ENCODE measurements at regions not wholly inside any gene's neighbourhood (a gene's known extent, or its start where the extent isn't known, plus 50 kb on each side); places are given as distances from the start of the nearest gene placed in this dataset.

GRCh38 chr16:66166490-66166889, 200.0 kb upstream of the CDH5 start:
- Mint-ChIP-seq H3K4me3 (ENCODE audit: unreplicated experiment) (no peak overlapping the region), H3K9me3 (ENCODE audit: unreplicated experiment) (peaks cover 9% of the 10 kb centered on the region), H3K4me1 (ENCODE audit: low read depth, unreplicated experiment) (no peaks in the 10 kb centered on the region), H3K27me3 (ENCODE audit: low read depth, unreplicated experiment) (peaks cover 49% of the 10 kb centered on the region), H3K36me3 (ENCODE audit: low read depth, unreplicated experiment) (peaks cover 2% of the 10 kb centered on the region), H3K27ac (ENCODE audit: unreplicated experiment) (no peak overlapping the region)
- H3K9me3 ChIP-seq (ENCODE audit: insufficient read depth, low read depth, low read length), result no peaks in the 10 kb centered on the region
- DNase-seq (ENCODE audit: low read depth), result no peak
- H3K4me2 ChIP-seq (ENCODE audit: low read length), result no peak overlapping the region
- no peaks in the 10 kb centered on the region for H3K36me3 ChIP-seq (ENCODE audit: insufficient read depth, low read length)
- H3K9ac ChIP-seq (ENCODE audit: low read length), result no peak overlapping the region
- no peaks in the 10 kb centered on the region for H3K4me1 ChIP-seq (ENCODE audit: insufficient read depth, low read length)
- no peaks in the 10 kb centered on the region for H3K79me2 ChIP-seq (ENCODE audit: insufficient read depth, low read length)
- FAIRE-seq, result no peak
- H3K27ac ChIP-seq (ENCODE audit: low read depth, low read length), result no peak overlapping the region
- H3K4me3 ChIP-seq (ENCODE audit: insufficient read depth, low read depth, low read length), result no peak overlapping the region
- peaks cover 9% of the 10 kb centered on the region for H3K27me3 ChIP-seq (ENCODE audit: insufficient read depth, low read length)
- no peak for TF ChIP-seq EZH2 (IDR thresholded peaks at IDR 0.05; ENCODE audit: insufficient read depth, low read length)
- TF ChIP-seq CTCF (IDR thresholded peaks at IDR 0.05; ENCODE audit: insufficient read depth, low read depth, low read length), result no peak
- H2AFZ ChIP-seq (ENCODE audit: low read depth, low read length), result no peak overlapping the region
- H4K20me1 ChIP-seq (ENCODE audit: insufficient read depth, low read length), result no peaks in the 10 kb centered on the region

DNA sequence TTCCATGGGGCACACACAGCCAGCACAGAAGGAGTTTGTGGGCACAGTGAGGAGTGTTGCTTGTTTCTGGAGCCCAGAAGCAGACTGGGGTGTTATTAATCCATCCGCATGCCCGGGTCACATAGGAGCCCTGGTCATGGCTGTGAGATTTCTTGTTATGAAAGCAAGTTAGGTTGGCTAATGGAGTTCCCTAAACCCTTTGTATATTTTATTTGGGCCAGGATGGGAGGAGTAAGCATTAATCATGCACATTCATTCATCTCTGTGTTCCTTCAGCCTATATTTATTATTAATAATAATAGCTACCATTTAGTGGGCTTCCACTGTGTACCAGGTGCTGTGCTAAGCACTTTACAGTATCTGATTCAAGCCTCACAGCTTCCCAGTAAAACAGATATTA, 200.6 kb upstream of the CDH5 start:
- Histone ChIP-seq H3K27me3 (ENCODE audit: insufficient read depth, low read length) (peaks cover 9% of the 10 kb centered on the region), H3K36me3 (ENCODE audit: insufficient read depth, low read length) (no peaks in the 10 kb centered on the region), H3K4me1 (ENCODE audit: insufficient read depth, low read length) (no peaks in the 10 kb centered on the region), H4K20me1 (ENCODE audit: insufficient read depth, low read length) (no peaks in the 10 kb centered on the region), H3K4me3 (ENCODE audit: insufficient read depth, low read depth, low read length) (no peak overlapping the region), H3K79me2 (ENCODE audit: insufficient read depth, low read length) (no peaks in the 10 kb centered on the region), H3K27ac (ENCODE audit: low read depth, low read length) (no peak overlapping the region), H3K9me3 (ENCODE audit: insufficient read depth, low read depth, low read length) (no peaks in the 10 kb centered on the region), H2AFZ (ENCODE audit: low read depth, low read length) (no peak overlapping the region), H3K4me2 (ENCODE audit: low read length) (no peak overlapping the region), H3K9ac (ENCODE audit: low read length) (no peak overlapping the region)
- H3K4me1 Mint-ChIP-seq (ENCODE audit: low read depth, unreplicated experiment), result no peaks in the 10 kb centered on the region
- peaks cover 9% of the 10 kb centered on the region for H3K9me3 Mint-ChIP-seq (ENCODE audit: unreplicated experiment)
- H3K27ac Mint-ChIP-seq (ENCODE audit: unreplicated experiment), result no peak overlapping the region
- no peak for TF ChIP-seq EZH2 (IDR thresholded peaks at IDR 0.05; ENCODE audit: insufficient read depth, low read length)
- TF ChIP-seq CTCF (IDR thresholded peaks at IDR 0.05; ENCODE audit: insufficient read depth, low read depth, low read length), result no peak
- H3K4me3 Mint-ChIP-seq (ENCODE audit: unreplicated experiment), result no peak overlapping the region
- H3K27me3 Mint-ChIP-seq (ENCODE audit: low read depth, unreplicated experiment), result peaks cover 54% of the 10 kb centered on the region
- peaks cover 2% of the 10 kb centered on the region for H3K36me3 Mint-ChIP-seq (ENCODE audit: low read depth, unreplicated experiment)
- no peak for FAIRE-seq
- DNase-seq (ENCODE audit: low read depth), result no peak

- FAIRE-seq, result no peak
- H3K9ac ChIP-seq (ENCODE audit: low read length), result no peak overlapping the region
- TF ChIP-seq CTCF (IDR thresholded peaks at IDR 0.05; ENCODE audit: insufficient read depth, low read depth, low read length) (no peak), EZH2 (IDR thresholded peaks at IDR 0.05; ENCODE audit: insufficient read depth, low read length) (no peak)
- H3K4me1 Mint-ChIP-seq (ENCODE audit: low read depth, unreplicated experiment), result no peaks in the 10 kb centered on the region
- peaks cover 9% of the 10 kb centered on the region for H3K27me3 ChIP-seq (ENCODE audit: insufficient read depth, low read length)
- no peaks in the 10 kb centered on the region for H3K79me2 ChIP-seq (ENCODE audit: insufficient read depth, low read length)
- H3K27me3 Mint-ChIP-seq (ENCODE audit: low read depth, unreplicated experiment), result peaks cover 60% of the 10 kb centered on the region
- peaks cover 9% of the 10 kb centered on the region for H3K9me3 Mint-ChIP-seq (ENCODE audit: unreplicated experiment)
- no peaks in the 10 kb centered on the region for H4K20me1 ChIP-seq (ENCODE audit: insufficient read depth, low read length)
- H3K36me3 ChIP-seq (ENCODE audit: insufficient read depth, low read length), result no peaks in the 10 kb centered on the region
- no peak overlapping the region for H3K4me2 ChIP-seq (ENCODE audit: low read length)
- H3K36me3 Mint-ChIP-seq (ENCODE audit: low read depth, unreplicated experiment), result peaks cover 2% of the 10 kb centered on the region
- H3K27ac ChIP-seq (ENCODE audit: low read depth, low read length), result no peak overlapping the region
- no peak overlapping the region for H3K4me3 ChIP-seq (ENCODE audit: insufficient read depth, low read depth, low read length)
- H3K27ac Mint-ChIP-seq (ENCODE audit: unreplicated experiment), result no peak overlapping the region
- H3K4me1 ChIP-seq (ENCODE audit: insufficient read depth, low read length), result no peaks in the 10 kb centered on the region
- no peak for DNase-seq (ENCODE audit: low read depth)
- no peak overlapping the region for H2AFZ ChIP-seq (ENCODE audit: low read depth, low read length)
- H3K9me3 ChIP-seq (ENCODE audit: insufficient read depth, low read depth, low read length), result no peaks in the 10 kb centered on the region
- H3K4me3 Mint-ChIP-seq (ENCODE audit: unreplicated experiment), result no peak overlapping the region
Measured at GRCh38 chr16:66164581-66165247, 201.8 kb upstream of the CDH5 start.
